Uterus (tissue), 2 donors: ENCODE measurements at regions not wholly inside any gene's neighbourhood (a gene's known extent, or its start where the extent isn't known, plus 50 kb on each side); places are given as distances from the start of the nearest gene placed in this dataset.

Source experiments
- CTCF ChIP-seq, 4 experiments: fragments of 200-600 bp in 2 of 4; fragments of 450-650 bp in 2 of 4; sonication (generic) in 2 of 4; IDR thresholded peaks; one replicate each; pipeline ENCODE4 v1.5.1; 2016 to 2019; ENCODE audit warnings: antibody characterized with exemption in 4 of 4, mild to moderate bottlenecking in 2 of 4, moderate library complexity in 1 of 4
- POLR2A ChIP-seq, 2 donors: fragments of 450-650 bp; IDR thresholded peaks; one replicate each; pipeline ENCODE4 v1.6.1; 2016; ENCODE audit warnings: antibody characterized with exemption in 2 of 2, mild to moderate bottlenecking in 1 of 2, moderate library complexity in 1 of 2

- TF ChIP-seq CTCF (IDR thresholded peaks at IDR 0.05) = no peak
- TF ChIP-seq POLR2A (IDR thresholded peaks at IDR 0.05) = no peak
These were observed 338.4 kb downstream of the PRL start for GRCh38 chr6:21958428-21958827.
